Loucy (cell line): ENCODE measurements at regions not wholly inside any gene's neighbourhood (a gene's known extent, or its start where the extent isn't known, plus 50 kb on each side); places are given as distances from the start of the nearest gene placed in this dataset.

Experiments used
- CTCF ChIP-seq: fragments of 200-600 bp; sonication (generic); conservative IDR thresholded peaks from 2 replicates; pipeline ENCODE4 v1.5.1; 2014; ENCODE audit warnings: mild to moderate bottlenecking, antibody characterized with exemption, low read length
- EZH2phosphoT487 ChIP-seq: fragments of 200-600 bp; IDR thresholded peaks from 2 replicates; pipeline ENCODE4 v1.6.1; 2018; ENCODE audit warnings: antibody characterized with exemption, mild to moderate bottlenecking, moderate library complexity, borderline replicate concordance

GRCh38 chr18:38651736-38652135 lies 1086.1 kb upstream of the CELF4 start:
- no peak for TF ChIP-seq CTCF
- no peak for TF ChIP-seq EZH2phosphoT487
